ENCODE measurements at regions not wholly inside any gene's neighbourhood (a gene's known extent, or its start where the extent isn't known, plus 50 kb on each side); places are given as distances from the start of the nearest gene placed in this dataset.
A peak's percentile ranks its signal among the peaks of the same experiment; 100 is the strongest.

DNA sequence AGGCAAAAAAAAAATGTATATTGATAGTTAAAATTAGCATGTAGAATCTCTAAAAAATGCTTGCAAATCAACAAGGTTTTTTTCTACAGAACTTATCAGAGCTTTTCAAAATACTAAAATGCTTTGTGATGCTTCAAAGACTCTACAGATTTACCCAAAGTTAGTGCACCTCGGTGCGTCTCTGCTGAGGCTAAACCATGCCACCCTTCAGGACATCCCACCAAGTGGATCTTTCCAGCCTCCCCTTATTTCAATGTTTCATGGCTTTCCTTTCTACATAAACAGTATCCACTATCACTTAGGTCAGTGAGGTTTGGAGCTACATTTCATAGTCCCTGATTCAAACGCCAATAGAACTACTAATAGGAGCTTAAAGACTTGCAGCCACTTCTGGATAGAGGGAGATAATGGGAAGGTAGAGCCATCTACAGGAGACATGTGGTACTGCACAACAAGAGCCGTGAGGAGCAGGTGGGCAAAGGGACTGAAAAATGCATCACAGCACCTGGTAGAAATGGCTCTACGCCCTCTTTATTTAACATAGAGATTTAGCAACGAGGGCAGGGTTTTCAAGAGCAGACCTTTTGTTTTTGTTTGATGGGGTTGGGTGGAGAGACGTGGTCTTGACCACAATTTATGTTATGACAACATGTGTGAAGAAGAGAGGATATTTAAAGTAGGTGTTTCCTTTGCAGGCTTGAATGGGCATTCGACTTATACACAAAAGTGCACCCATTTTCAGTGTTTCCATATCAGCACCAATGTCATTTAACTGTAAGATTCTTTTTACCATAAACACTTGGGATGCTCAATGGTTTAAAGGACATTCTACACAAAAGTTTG lies 56.1 kb upstream of the SLC35G4 start:
- peak in 1 of 2 donors; percentile 13 for DNase-seq (ENCODE audit: low read depth in 2 of 2)

GRCh38 chr18:11548916-11549551 lies 60.4 kb upstream of the SLC35G4 start:
- no peak for DNase-seq (ENCODE audit: low read depth in 2 of 2)

DNA sequence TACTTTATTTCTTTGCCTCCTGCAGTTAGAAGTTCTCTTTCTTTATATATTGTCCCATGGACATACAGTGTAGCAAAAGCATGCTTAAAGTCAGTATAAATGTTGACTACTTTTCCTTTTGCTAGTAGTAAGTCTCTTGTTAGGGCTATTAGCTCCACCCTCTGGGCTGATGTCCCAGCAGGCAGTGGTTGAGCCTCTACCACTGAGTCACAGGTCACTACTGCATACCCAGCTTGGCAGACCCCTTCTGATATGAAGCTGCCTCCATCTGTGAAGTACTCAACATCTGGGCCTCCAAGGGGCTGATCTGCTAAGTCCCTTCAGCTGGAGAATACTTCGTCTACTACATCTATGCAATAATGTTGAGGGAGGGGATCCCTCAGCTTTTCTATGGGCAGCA lies 61.0 kb upstream of the SLC35G4 start:
- no peak for DNase-seq (ENCODE audit: low read depth in 2 of 2)

GRCh38 chr18:11544060-11544633 lies 65.2 kb upstream of the SLC35G4 start:
- no peak for DNase-seq (ENCODE audit: low read depth in 2 of 2)

DNA sequence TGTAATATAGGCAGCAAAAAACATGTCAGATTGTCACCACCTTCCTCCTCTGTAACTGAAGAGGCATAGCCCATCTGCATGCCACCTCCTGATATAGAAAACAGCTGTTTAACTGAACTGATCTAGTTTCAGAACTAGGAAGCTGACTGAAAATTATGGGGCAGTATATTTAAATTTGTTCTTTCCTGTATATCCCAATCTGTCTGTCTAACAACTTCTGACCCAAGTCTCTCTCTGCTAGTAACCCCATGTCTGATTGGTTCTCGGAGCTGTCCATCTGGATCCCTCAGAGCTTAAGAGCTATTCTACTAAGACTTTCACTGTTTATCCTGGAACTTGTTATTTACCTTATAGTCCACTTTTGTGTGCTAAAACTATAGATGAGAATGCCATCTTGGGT lies 68.2 kb upstream of the SLC35G4 start:
- no peak for DNase-seq (ENCODE audit: low read depth in 2 of 2)

DNA sequence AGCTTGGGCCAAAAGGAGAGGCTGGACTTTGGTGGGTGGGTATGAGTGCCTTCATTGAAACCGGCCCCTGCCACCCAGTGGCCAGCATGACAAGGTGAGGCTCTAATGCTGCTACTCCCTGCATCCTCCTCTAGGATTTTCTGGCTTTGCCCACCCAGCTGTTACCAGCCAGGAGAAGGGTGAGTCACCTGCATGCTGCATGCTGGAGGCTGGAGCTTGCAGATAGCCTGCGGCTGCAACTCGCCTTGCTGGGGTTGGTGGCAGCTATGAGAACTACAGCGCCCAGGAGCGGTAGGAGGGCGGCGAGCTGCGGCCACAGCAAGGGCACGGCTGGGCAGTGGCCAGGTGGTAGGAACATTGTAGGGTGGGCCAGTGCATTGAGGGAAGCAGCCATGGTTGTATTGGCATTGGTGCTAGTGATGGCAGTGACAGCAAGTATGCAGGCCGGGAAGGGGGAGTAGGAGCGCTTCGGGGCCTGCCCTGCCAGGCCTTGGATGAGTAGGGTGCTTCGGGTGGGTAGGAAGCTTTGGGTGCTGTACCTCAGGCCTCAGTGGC lies 75.4 kb upstream of the SLC35G4 start:
- no peak for DNase-seq (ENCODE audit: low read depth in 2 of 2)

GRCh38 chr18:11533513-11533890 lies 75.9 kb upstream of the SLC35G4 start:
- no peak for DNase-seq (ENCODE audit: low read depth in 2 of 2)

GRCh38 chr18:11532758-11533512 lies 76.5 kb upstream of the SLC35G4 start:
- no peak for DNase-seq (ENCODE audit: low read depth in 2 of 2)

- DNase-seq (ENCODE audit: low read depth in 2 of 2) = no peak
Observed at GRCh38 chr18:11529081-11529480, 80.3 kb upstream of the SLC35G4 start.

DNA sequence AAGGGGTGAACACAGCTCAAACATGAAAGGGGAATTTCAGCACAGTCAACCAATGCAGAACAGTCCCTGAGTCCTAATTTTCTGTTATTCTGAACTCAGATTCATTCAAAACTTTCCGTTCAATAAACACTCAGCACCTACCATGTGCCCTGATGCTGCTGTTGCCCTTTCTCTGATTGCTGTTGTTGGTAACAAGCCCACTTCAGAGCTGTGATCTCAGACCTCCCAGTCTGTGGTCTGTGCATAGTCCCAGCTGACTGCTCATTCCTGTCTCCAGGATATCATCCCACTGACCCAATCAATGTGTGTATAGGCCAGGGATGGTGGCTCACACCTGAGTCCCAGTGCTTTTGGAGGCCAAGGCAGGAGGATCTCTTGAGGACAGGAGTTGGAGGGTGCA lies 82.7 kb upstream of the SLC35G4 start:
- no peak for DNase-seq (ENCODE audit: low read depth in 2 of 2)

GRCh38 chr18:11523804-11524203 lies 85.6 kb upstream of the SLC35G4 start:
- no peak for DNase-seq (ENCODE audit: low read depth in 2 of 2)

GRCh38 chr18:11522992-11523391 lies 86.4 kb upstream of the SLC35G4 start:
- DNase-seq (ENCODE audit: low read depth in 2 of 2) = no peak

DNA sequence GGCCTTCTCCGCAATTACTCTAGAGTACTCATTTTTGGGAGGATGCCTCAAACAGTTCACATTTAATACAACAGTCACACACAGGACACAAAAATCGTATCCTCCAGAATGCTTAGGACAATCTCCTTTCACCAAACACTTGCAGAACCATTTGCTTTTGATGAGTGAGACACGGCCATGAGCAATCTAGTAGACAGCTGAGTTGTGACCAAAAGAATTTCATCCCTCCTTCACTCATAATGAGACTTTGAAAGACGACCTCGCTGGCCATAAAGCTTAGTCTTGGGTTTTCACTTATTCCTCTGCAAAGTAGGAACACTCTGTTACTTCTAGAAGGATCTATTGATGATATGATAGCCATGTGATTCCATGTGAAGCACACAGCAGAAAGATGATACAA lies 87.5 kb upstream of the SLC35G4 start:
- DNase-seq (ENCODE audit: low read depth in 2 of 2) = no peak

- DNase-seq (ENCODE audit: low read depth in 2 of 2) = no peak
Observed at GRCh38 chr18:11520536-11520935, 88.9 kb upstream of the SLC35G4 start.

GRCh38 chr18:11518788-11519685 lies 90.4 kb upstream of the SLC35G4 start:
- DNase-seq (ENCODE audit: low read depth in 2 of 2) = peak; percentile 12 to 38

DNA sequence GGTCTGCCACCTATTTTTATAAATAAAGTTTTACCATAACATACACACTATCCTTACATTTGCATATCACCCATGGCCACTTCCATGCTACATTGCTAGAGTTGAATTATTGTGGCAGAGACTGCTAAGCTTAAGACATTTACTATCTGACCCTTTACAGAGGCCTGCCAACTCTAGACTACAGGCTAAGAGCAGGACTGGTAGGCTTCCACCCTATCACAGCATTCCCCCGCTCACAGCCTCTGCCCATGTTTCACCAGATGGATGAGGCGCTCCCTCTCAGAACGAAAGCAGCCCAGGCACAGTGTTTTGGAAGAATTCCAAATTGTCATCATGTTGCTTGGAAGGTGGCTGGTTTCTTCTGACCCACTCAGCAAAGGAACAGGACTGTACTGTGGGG lies 91.7 kb upstream of the SLC35G4 start:
- no peak for DNase-seq (ENCODE audit: low read depth in 2 of 2)

GRCh38 chr18:11516751-11517503 lies 92.5 kb upstream of the SLC35G4 start:
- no peak for DNase-seq (ENCODE audit: low read depth in 2 of 2)

DNA sequence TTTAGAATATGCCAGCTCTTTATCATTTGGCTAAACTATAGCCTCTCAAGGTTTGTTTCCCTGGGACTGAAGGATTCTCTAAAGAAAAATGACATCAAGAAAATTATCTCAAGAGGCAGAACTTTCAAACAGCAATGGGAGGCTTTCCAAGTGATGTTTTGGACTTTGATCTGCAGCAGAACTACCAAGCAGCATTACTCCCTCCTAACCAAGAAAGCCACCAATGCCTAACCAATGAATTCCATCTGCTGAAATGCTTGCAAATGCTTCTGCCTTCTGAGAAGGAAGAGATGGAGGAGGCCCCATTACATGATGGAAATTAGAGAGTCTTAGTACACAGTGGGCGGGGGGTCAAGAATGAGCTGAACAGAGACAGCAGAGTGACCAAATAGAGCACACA lies 95.1 kb upstream of the SLC35G4 start:
- DNase-seq (ENCODE audit: low read depth in 2 of 2) = no peak

GRCh38 chr18:11512096-11513025 lies 97.0 kb upstream of the SLC35G4 start:
- no peak for DNase-seq (ENCODE audit: low read depth in 2 of 2)
